Coronary artery (tissue), 2 donors: ENCODE measurements at regions not wholly inside any gene's neighbourhood (a gene's known extent, or its start where the extent isn't known, plus 50 kb on each side); places are given as distances from the start of the nearest gene placed in this dataset.
"Not testable (repeated sequence)": the region's sequence is repeated elsewhere in the genome, so short reads cannot be mapped to it uniquely, and the experiment has no call there.

Experiments used
- DNase-seq: peaks from one replicate; pipeline ENCODE4 v3.0.0-alpha.2; 2017; ENCODE audit warnings: low spot score
- H3K27ac ChIP-seq, 2 donors: fragments of 200-600 bp; sonication (generic); one replicate each; pipeline ENCODE4 v1.5.1; 2016 to 2019
- H3K4me3 ChIP-seq: fragments of 200-600 bp; sonication (generic); 2 replicates; pipeline ENCODE4 v1.5.1; 2016; ENCODE audit warnings: mild to moderate bottlenecking, moderate library complexity

GRCh38 chr21:8757399-8758093 is 1763.8 kb upstream of the TPTE start:
- DNase-seq, H3K27ac ChIP-seq, H3K4me3 ChIP-seq: not testable (repeated sequence)

- peak; percentile 77 for DNase-seq
- H3K4me3 ChIP-seq, H3K27ac ChIP-seq: not testable (repeated sequence)
Observed at GRCh38 chr21:8758921-8759367, 1762.4 kb upstream of the TPTE start.

- not testable (repeated sequence) for H3K4me3 ChIP-seq, DNase-seq, H3K27ac ChIP-seq
Observed at GRCh38 chr21:8762241-8762640, 1759.1 kb upstream of the TPTE start.

- not testable (repeated sequence) for DNase-seq, H3K4me3 ChIP-seq
Observed at GRCh38 chr21:8764416-8764815, 1757.0 kb upstream of the TPTE start.

DNA sequence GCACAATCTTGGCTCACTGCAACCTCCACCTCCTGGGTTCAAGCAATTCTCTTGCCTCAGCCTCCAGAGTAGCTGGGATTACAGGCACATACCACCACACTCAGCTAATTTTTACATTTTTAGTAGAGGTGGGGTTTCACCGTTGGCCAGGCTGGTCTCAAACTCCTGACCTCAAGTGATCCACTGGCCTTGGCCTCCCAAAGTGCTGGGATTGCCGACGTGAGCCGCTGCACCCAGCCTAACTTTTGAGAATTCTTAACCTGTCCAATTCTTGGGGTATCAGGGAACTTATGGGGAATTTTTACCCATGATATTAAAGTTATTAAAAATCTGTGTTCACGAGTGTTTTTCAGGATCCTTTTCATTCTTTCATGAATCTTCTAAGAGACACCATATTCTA is 1755.2 kb upstream of the TPTE start:
- not testable (repeated sequence) for H3K4me3 ChIP-seq, DNase-seq, H3K27ac ChIP-seq

More at GRCh38 chr21:8764416-8764815, 1757.0 kb upstream of the TPTE start:
- not testable (repeated sequence) for H3K27ac ChIP-seq

- DNase-seq: not testable (repeated sequence)
Observed at GRCh38 chr21:8772910-8773514, 1748.4 kb upstream of the TPTE start.

DNA sequence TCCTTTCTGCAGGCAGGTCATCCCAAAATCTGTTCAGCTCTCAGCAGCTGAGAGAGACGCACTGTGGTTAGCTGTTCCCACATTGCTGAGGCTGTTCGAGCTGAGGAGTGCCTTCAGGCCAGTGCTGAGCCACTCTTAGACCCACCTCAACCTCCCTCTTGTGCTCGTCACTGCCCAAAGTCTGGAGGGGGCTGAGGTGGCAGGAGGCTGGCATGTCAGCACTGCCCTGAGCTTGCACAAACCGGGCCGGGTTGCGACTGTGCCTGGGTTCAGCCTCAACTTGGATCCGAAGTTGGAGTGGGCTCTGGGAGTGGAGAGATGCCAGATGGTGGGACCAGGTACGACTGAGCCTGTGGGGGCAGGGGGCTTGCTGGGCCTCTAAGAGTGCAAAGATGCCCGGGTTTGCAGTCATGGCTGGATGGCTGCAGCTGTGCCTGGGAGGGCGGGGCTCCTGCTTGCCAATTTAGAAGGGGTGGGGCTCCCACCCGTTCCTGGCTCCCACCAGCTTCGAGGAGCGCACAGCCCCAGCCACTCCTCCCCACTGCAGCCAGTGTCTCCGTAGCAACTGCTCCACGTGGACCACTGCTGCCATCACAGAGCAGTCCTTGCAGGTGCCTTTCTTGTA is 1745.7 kb upstream of the TPTE start:
- not testable (repeated sequence) for H3K4me3 ChIP-seq, DNase-seq, H3K27ac ChIP-seq

More at GRCh38 chr21:8772910-8773514, 1748.4 kb upstream of the TPTE start:
- H3K27ac ChIP-seq, H3K4me3 ChIP-seq: not testable (repeated sequence)

DNA sequence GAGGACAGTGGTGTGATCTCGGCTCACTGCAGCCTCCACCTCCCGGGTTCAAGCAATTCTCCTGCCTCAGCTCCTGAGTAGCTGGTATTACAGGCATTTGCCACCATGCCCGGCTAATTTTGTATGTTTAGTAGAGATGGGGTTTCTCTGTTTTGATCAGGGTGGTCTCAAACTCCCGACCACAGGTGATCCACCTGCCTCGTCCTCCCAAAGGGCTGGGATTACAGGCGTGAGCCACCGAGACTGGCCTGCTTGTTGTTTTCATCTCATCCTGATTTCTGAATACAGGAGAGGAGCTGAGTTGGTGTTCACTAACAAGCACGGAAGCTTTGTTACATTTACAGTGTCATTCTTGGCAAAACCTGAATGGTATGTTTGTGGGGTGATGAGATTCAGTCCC is 1744.1 kb upstream of the TPTE start:
- H3K27ac ChIP-seq, H3K4me3 ChIP-seq, DNase-seq: not testable (repeated sequence)

- not testable (repeated sequence) for DNase-seq, H3K4me3 ChIP-seq, H3K27ac ChIP-seq
Observed at GRCh38 chr21:8778323-8779085, 1742.9 kb upstream of the TPTE start.

DNA sequence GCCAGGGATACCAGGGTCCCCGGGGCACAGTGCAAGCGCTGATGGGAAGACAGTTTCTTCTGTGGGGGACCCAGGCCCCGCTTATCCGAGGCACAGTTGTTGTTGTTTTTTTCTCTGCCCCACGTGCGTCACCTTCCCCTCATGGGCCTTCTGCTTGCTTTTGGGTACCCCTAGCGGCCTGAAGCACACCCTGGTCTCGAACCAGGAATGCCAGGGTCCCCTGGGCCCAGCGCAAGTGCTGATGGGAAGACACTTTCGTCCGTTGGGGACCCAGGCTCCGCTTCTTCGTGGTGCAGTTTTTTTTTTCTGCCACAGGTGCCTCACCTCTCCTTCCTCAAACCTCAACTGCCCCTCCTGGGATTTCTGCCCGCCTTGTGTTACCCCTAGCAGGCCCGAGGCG is 1708.5 kb upstream of the TPTE start:
- not testable (repeated sequence) for H3K27ac ChIP-seq, DNase-seq, H3K4me3 ChIP-seq

- not testable (repeated sequence) for DNase-seq, H3K27ac ChIP-seq, H3K4me3 ChIP-seq
Observed at GRCh38 chr21:8834264-8834663, 1687.1 kb upstream of the TPTE start.
